ENCODE measurements at regions not wholly inside any gene's neighbourhood (a gene's known extent, or its start where the extent isn't known, plus 50 kb on each side); places are given as distances from the start of the nearest gene placed in this dataset.

GRCh38 chr4:138096384-138097062, 145.6 kb downstream of the SLC7A11 start:
- intact Hi-C loops (cut with DNase I) = no loop called here

GRCh38 chr4:138095378-138095777, 146.8 kb downstream of the SLC7A11 start:
- ATAC-seq (peak in 1 of 2 donors; percentile 28), DNase-seq (no peak)
- H3K9me3 ChIP-seq (ENCODE audit: control insufficient read depth, low read length) = no peaks in the 10 kb centered on the region
- H3K27ac ChIP-seq (ENCODE audit: low read length) = no peak overlapping the region
- 57% methylated on average over 5 of the region's 5 CpGs for WGBS
- peaks cover 2% of the 10 kb centered on the region for H3K4me1 ChIP-seq (ENCODE audit: control insufficient read depth, insufficient read depth, low read length)
- intact Hi-C loops (cut with DNase I) = no loop called here
- no peak overlapping the region for H3K4me3 ChIP-seq (ENCODE audit: low read length)
- no peaks in the 10 kb centered on the region for H3K27me3 ChIP-seq (ENCODE audit: control insufficient read depth, insufficient read depth)

More at GRCh38 chr4:138096384-138097062, 145.6 kb downstream of the SLC7A11 start:
- no peaks in the 10 kb centered on the region for H3K27me3 ChIP-seq (ENCODE audit: control insufficient read depth, insufficient read depth)
- WGBS = 80% methylated on average over 4 of the region's 4 CpGs
- no peak overlapping the region for H3K4me3 ChIP-seq (ENCODE audit: low read length)
- DNase-seq = no peak
- no peak for ATAC-seq
- no peaks in the 10 kb centered on the region for H3K9me3 ChIP-seq (ENCODE audit: control insufficient read depth, low read length)
- peaks cover 2% of the 10 kb centered on the region for H3K4me1 ChIP-seq (ENCODE audit: control insufficient read depth, insufficient read depth, low read length)
- no peak overlapping the region for H3K27ac ChIP-seq (ENCODE audit: low read length)

- H3K9me3 ChIP-seq (ENCODE audit: control insufficient read depth, low read length) = no peaks in the 10 kb centered on the region
- 91% methylated on average over 6 of the region's 6 CpGs for WGBS
- H3K27ac ChIP-seq (ENCODE audit: low read length) = no peak overlapping the region
- no peak overlapping the region for H3K4me3 ChIP-seq (ENCODE audit: low read length)
- DNase-seq (no peak), ATAC-seq (no peak)
- intact Hi-C loops (cut with DNase I) = loop anchor here in 2 of 4 donors (5.0 kb wide), 2 partner anchors 90 to 405 kb away; no protein-coding TSS in a partner anchor
- no peaks in the 10 kb centered on the region for H3K27me3 ChIP-seq (ENCODE audit: control insufficient read depth, insufficient read depth)
- H3K4me1 ChIP-seq (ENCODE audit: control insufficient read depth, insufficient read depth, low read length) = peaks cover 2% of the 10 kb centered on the region
Measured at GRCh38 chr4:138092060-138092459, 150.1 kb downstream of the SLC7A11 start.

GRCh38 chr4:138090918-138091676, 151.1 kb downstream of the SLC7A11 start:
- Histone ChIP-seq H3K27ac (ENCODE audit: low read length) (no peak overlapping the region), H3K4me3 (ENCODE audit: low read length) (no peak overlapping the region), H3K4me1 (ENCODE audit: control insufficient read depth, insufficient read depth, low read length) (no peaks in the 10 kb centered on the region), H3K9me3 (ENCODE audit: control insufficient read depth, low read length) (no peaks in the 10 kb centered on the region), H3K27me3 (ENCODE audit: control insufficient read depth, insufficient read depth) (no peaks in the 10 kb centered on the region)
- intact Hi-C loops (cut with DNase I) = loop anchor here in 2 of 4 donors (2.0 to 5.0 kb wide), 3 partner anchors 56 to 406 kb away; no protein-coding TSS in a partner anchor
- WGBS = 59% methylated on average over 5 of the region's 5 CpGs
- no peak for DNase-seq
- no peak for ATAC-seq

- DNase-seq (peak in 1 of 3 donors; percentile 46), ATAC-seq (peak; percentile 83 to 85)
- Histone ChIP-seq H3K9me3 (ENCODE audit: control insufficient read depth, low read length) (no peaks in the 10 kb centered on the region), H3K4me1 (ENCODE audit: control insufficient read depth, insufficient read depth, low read length) (no peaks in the 10 kb centered on the region), H3K4me3 (ENCODE audit: low read length) (no peak overlapping the region), H3K27ac (ENCODE audit: low read length) (no peak overlapping the region), H3K27me3 (ENCODE audit: control insufficient read depth, insufficient read depth) (no peaks in the 10 kb centered on the region)
- WGBS = 25% methylated on average over 17 of the region's 17 CpGs
- intact Hi-C loops (cut with DNase I) = loop anchor here in 2 of 4 donors (2.0 to 5.0 kb wide), 3 partner anchors 56 to 407 kb away; no protein-coding TSS in a partner anchor
Measured at GRCh38 chr4:138090150-138090917, 151.8 kb downstream of the SLC7A11 start.

GRCh38 chr4:138088449-138089208, 153.5 kb downstream of the SLC7A11 start:
- Histone ChIP-seq H3K4me3 (ENCODE audit: low read length) (no peak overlapping the region), H3K27ac (ENCODE audit: low read length) (no peak overlapping the region), H3K4me1 (ENCODE audit: control insufficient read depth, insufficient read depth, low read length) (no peaks in the 10 kb centered on the region), H3K27me3 (ENCODE audit: control insufficient read depth, insufficient read depth) (no peaks in the 10 kb centered on the region), H3K9me3 (ENCODE audit: control insufficient read depth, low read length) (no peaks in the 10 kb centered on the region)
- intact Hi-C loops (cut with DNase I) = no loop called here
- peak in 1 of 3 donors; percentile 45 for DNase-seq
- no peak for ATAC-seq
- WGBS = 97% methylated on average over 67 of the region's 67 CpGs

- Histone ChIP-seq H3K4me1 (ENCODE audit: control insufficient read depth, insufficient read depth, low read length) (no peaks in the 10 kb centered on the region), H3K4me3 (ENCODE audit: low read length) (no peak overlapping the region), H3K27me3 (ENCODE audit: control insufficient read depth, insufficient read depth) (no peaks in the 10 kb centered on the region), H3K27ac (ENCODE audit: low read length) (no peak overlapping the region), H3K9me3 (ENCODE audit: control insufficient read depth, low read length) (no peaks in the 10 kb centered on the region)
- ATAC-seq (peak in 1 of 2 donors; percentile 52), DNase-seq (no peak)
- intact Hi-C loops (cut with DNase I) = no loop called here
- WGBS = 68% methylated on average over 4 of the region's 4 CpGs
Measured at GRCh38 chr4:138087066-138087719, 155.0 kb downstream of the SLC7A11 start.

GRCh38 chr4:138086611-138087041, 155.5 kb downstream of the SLC7A11 start:
- Histone ChIP-seq H3K4me3 (ENCODE audit: low read length) (no peak overlapping the region), H3K9me3 (ENCODE audit: control insufficient read depth, low read length) (no peaks in the 10 kb centered on the region), H3K27me3 (ENCODE audit: control insufficient read depth, insufficient read depth) (no peaks in the 10 kb centered on the region), H3K4me1 (ENCODE audit: control insufficient read depth, insufficient read depth, low read length) (no peaks in the 10 kb centered on the region), H3K27ac (ENCODE audit: low read length) (no peak overlapping the region)
- intact Hi-C loops (cut with DNase I) = no loop called here
- DNase-seq (no peak), ATAC-seq (no peak)
- WGBS = 44% methylated on average over 1 of the region's 1 CpG

GRCh38 chr4:138085736-138086305, 156.3 kb downstream of the SLC7A11 start:
- Histone ChIP-seq H3K9me3 (ENCODE audit: control insufficient read depth, low read length) (no peaks in the 10 kb centered on the region), H3K27ac (ENCODE audit: low read length) (no peak overlapping the region), H3K27me3 (ENCODE audit: control insufficient read depth, insufficient read depth) (no peaks in the 10 kb centered on the region), H3K4me1 (ENCODE audit: control insufficient read depth, insufficient read depth, low read length) (no peaks in the 10 kb centered on the region), H3K4me3 (ENCODE audit: low read length) (no peak overlapping the region)
- no peak for ATAC-seq
- WGBS = 50% methylated on average over 5 of the region's 5 CpGs
- intact Hi-C loops (cut with DNase I) = no loop called here
- no peak for DNase-seq

Measured in right cardiac atrium (tissue), 5 donors.